Caco-2 (cell line): ENCODE measurements at regions not wholly inside any gene's neighbourhood (a gene's known extent, or its start where the extent isn't known, plus 50 kb on each side); places are given as distances from the start of the nearest gene placed in this dataset.

ENCODE experiments used
- BruUV-seq: library from RNA; stranded (reverse); fragments of 400-500 nt; replicated peaks from 2 replicates; lab custom pipeline; 2021; lab: Mats Ljungman, UMichigan
- CTCF ChIA-PET: fragments of 300-600 bp; sonication (Branson Sonifier 250); formaldehyde crosslinking; loops from one replicate; lab custom pipeline; 2022; ENCODE audit warnings: antibody characterized with exemption; lab: Charles Lee
- POLR2A ChIA-PET: fragments of 300-600 bp; sonication (Branson Sonifier 250); formaldehyde crosslinking; loops from one replicate; lab custom pipeline; 2022; ENCODE audit warnings: antibody characterized with exemption; lab: Charles Lee
- DNase-seq, 2 experiments: peaks; one replicate each; pipeline versions ENCODE4 v3.0.0 to v3.0.0-alpha.2; 2020 to 2022
- H3K27me3 ChIP-seq: replicated peaks from 2 replicates; pipeline ENCODE4 v1.6.0; 2011; ENCODE audit warnings: low read length; ENCODE audit not compliant: control insufficient read depth, insufficient read depth
- H3K36me3 ChIP-seq: 2 replicates; pipeline ENCODE4 v1.5.1; 2011; ENCODE audit warnings: low read length; ENCODE audit not compliant: control insufficient read depth, insufficient read depth
- H3K4me1 ChIP-seq: fragments of 250-450 bp; sonication (Bioruptor Pico); 2 replicates; pipeline ENCODE4 v1.5.1; 2020; ENCODE audit warnings: mild to moderate bottlenecking
- H3K4me3 ChIP-seq: 2 replicates; pipeline ENCODE4 v1.5.1; 2011; ENCODE audit warnings: low read depth, mild to moderate bottlenecking, control low read depth, low read length
- H3K9me3 ChIP-seq: fragments of 250-450 bp; sonication (Bioruptor Pico); 2 replicates; pipeline ENCODE4 v1.5.1; 2020; ENCODE audit warnings: mild to moderate bottlenecking, moderate library complexity
- H3K27ac Mint-ChIP-seq: one replicate; pipeline ENCODE4 v1.8.0; 2022; ENCODE audit warnings: mixed read lengths; ENCODE audit not compliant: unreplicated experiment
- H3K27me3 Mint-ChIP-seq: one replicate; pipeline ENCODE4 v1.8.0; 2022; ENCODE audit warnings: mixed read lengths; ENCODE audit not compliant: insufficient read depth, unreplicated experiment
- H3K36me3 Mint-ChIP-seq: one replicate; pipeline ENCODE4 v1.8.0; 2022; ENCODE audit warnings: mild to moderate bottlenecking, mixed read lengths; ENCODE audit not compliant: insufficient read depth, unreplicated experiment
- H3K4me1 Mint-ChIP-seq: one replicate; pipeline ENCODE4 v1.8.0; 2022; ENCODE audit warnings: low read depth, mixed read lengths; ENCODE audit not compliant: unreplicated experiment
- H3K4me3 Mint-ChIP-seq: one replicate; pipeline ENCODE4 v1.8.0; 2022; ENCODE audit warnings: mild to moderate bottlenecking, moderate library complexity, mixed read lengths; ENCODE audit not compliant: unreplicated experiment
- H3K9me3 Mint-ChIP-seq: one replicate; pipeline ENCODE4 v1.8.0; 2022; ENCODE audit warnings: mixed read lengths; ENCODE audit not compliant: unreplicated experiment
- CTCF ChIP-seq, 2 experiments: fragments of 200-600 bp in 1 of 2; IDR thresholded peaks; 1 replicate in 1 of 2; 2 replicates in 1 of 2; pipeline versions ENCODE4 v1.5.1 to v1.8.0; 2011 to 2022; ENCODE audit warnings: antibody characterized with exemption in 1 of 2, control low read depth in 1 of 2, inconsistent platforms in 1 of 2, low read depth in 1 of 2, low read length in 1 of 2, mild to moderate bottlenecking in 1 of 2, moderate library complexity in 1 of 2; ENCODE audit not compliant: insufficient read depth in 1 of 2, severe bottlenecking in 1 of 2, unreplicated experiment in 1 of 2
- intact Hi-C: fragments of 100-400 bp; cut with micrococcal nuclease; formaldehyde crosslinking; loops from one replicate; pipeline ENCODE4 v1.10.0; 2022; ENCODE audit not compliant: unreplicated experiment

GRCh38 chr3:194780706-194781105, 95.0 kb downstream of the FAM43A start:
- Mint-ChIP-seq H3K36me3 (no peaks in the 10 kb centered on the region), H3K9me3 (no peaks in the 10 kb centered on the region), H3K4me1 (peaks cover 10% of the 10 kb centered on the region), H3K27ac (no peak overlapping the region), H3K27me3 (peaks cover 5% of the 10 kb centered on the region), H3K4me3 (no peak overlapping the region)
- intact Hi-C loops = no loop called here
- Histone ChIP-seq H3K27me3 (no peaks in the 10 kb centered on the region), H3K36me3 (no peaks in the 10 kb centered on the region), H3K4me1 (peaks cover 4% of the 10 kb centered on the region; the same call in 1 of the 2 replicates), H3K4me3 (no peak overlapping the region), H3K9me3 (no peaks in the 10 kb centered on the region)
- ChIA-PET CTCF (no interaction called here), POLR2A (no interaction called here)
- no peak for TF ChIP-seq CTCF (IDR thresholded peaks at IDR 0.05; ENCODE audit: insufficient read depth in 1 of 2, low read depth in 1 of 2, low read length in 1 of 2, severe bottlenecking in 1 of 2, unreplicated experiment in 1 of 2)
- no TSS peak for BruUV-seq
- no peak for DNase-seq

- H3K4me1 Mint-ChIP-seq = peaks cover 10% of the 10 kb centered on the region
- no peak for DNase-seq
- Histone ChIP-seq H3K36me3 (no peaks in the 10 kb centered on the region), H3K4me3 (no peak overlapping the region), H3K4me1 (peaks cover 4% of the 10 kb centered on the region; the same call in 1 of the 2 replicates), H3K9me3 (no peaks in the 10 kb centered on the region), H3K27me3 (no peaks in the 10 kb centered on the region)
- H3K27ac Mint-ChIP-seq = no peak overlapping the region
- intact Hi-C loops = no loop called here
- H3K9me3 Mint-ChIP-seq = no peaks in the 10 kb centered on the region
- no TSS peak for BruUV-seq
- H3K4me3 Mint-ChIP-seq = no peak overlapping the region
- TF ChIP-seq CTCF (IDR thresholded peaks at IDR 0.05; ENCODE audit: insufficient read depth in 1 of 2, low read depth in 1 of 2, low read length in 1 of 2, severe bottlenecking in 1 of 2, unreplicated experiment in 1 of 2) = no peak
- no peaks in the 10 kb centered on the region for H3K36me3 Mint-ChIP-seq
- CTCF ChIA-PET = no interaction called here
- H3K27me3 Mint-ChIP-seq = peaks cover 3% of the 10 kb centered on the region
- POLR2A ChIA-PET = no interaction called here
These were observed 95.9 kb downstream of the FAM43A start for GRCh38 chr3:194781617-194782016.

- POLR2A ChIA-PET = no interaction called here
These were observed 97.2 kb downstream of the FAM43A start for GRCh38 chr3:194782698-194783404.

More at GRCh38 chr3:194782698-194783404, 97.2 kb downstream of the FAM43A start:
- intact Hi-C loops = no loop called here
- Histone ChIP-seq H3K4me3 (no peak overlapping the region), H3K9me3 (no peaks in the 10 kb centered on the region), H3K27me3 (no peaks in the 10 kb centered on the region), H3K4me1 (peaks cover 4% of the 10 kb centered on the region; the same call in 1 of the 2 replicates), H3K36me3 (no peaks in the 10 kb centered on the region)
- no peak for DNase-seq
- H3K4me3 Mint-ChIP-seq = no peak overlapping the region
- no peaks in the 10 kb centered on the region for H3K27me3 Mint-ChIP-seq
- H3K4me1 Mint-ChIP-seq = peaks cover 10% of the 10 kb centered on the region
- CTCF ChIA-PET = no interaction called here
- TF ChIP-seq CTCF (IDR thresholded peaks at IDR 0.05; ENCODE audit: insufficient read depth in 1 of 2, low read depth in 1 of 2, low read length in 1 of 2, severe bottlenecking in 1 of 2, unreplicated experiment in 1 of 2) = no peak
- H3K9me3 Mint-ChIP-seq = no peaks in the 10 kb centered on the region
- no peak overlapping the region for H3K27ac Mint-ChIP-seq
- BruUV-seq = no TSS peak
- H3K36me3 Mint-ChIP-seq = no peaks in the 10 kb centered on the region
